B cell (primary cell): ENCODE measurements at regions not wholly inside any gene's neighbourhood (a gene's known extent, or its start where the extent isn't known, plus 50 kb on each side); places are given as distances from the start of the nearest gene placed in this dataset.

Experiments used
- CTCF ChIP-seq: fragments of 200-600 bp; IDR thresholded peaks from one replicate; pipeline ENCODE4 v1.8.0; 2022; ENCODE audit warnings: antibody characterized with exemption, mild to moderate bottlenecking
- EZH2 ChIP-seq: IDR thresholded peaks from 2 replicates; pipeline ENCODE4 v1.6.1; 2012; ENCODE audit warnings: borderline replicate concordance, low read depth, mild to moderate bottlenecking, moderate library complexity, low read length; ENCODE audit not compliant: insufficient read depth, poor library complexity, severe bottlenecking

GRCh38 chr21:14841511-14842472 is 223.0 kb downstream of the NRIP1 start:
- TF ChIP-seq EZH2 (no peak), CTCF (no peak)
